Muscle of leg (tissue), 3 donors: ENCODE measurements at regions not wholly inside any gene's neighbourhood (a gene's known extent, or its start where the extent isn't known, plus 50 kb on each side); places are given as distances from the start of the nearest gene placed in this dataset.
A peak's percentile ranks its signal among the peaks of the same experiment; 100 is the strongest.

Experiments
- DNase-seq: peaks from one replicate; pipeline ENCODE4 v3.0.0; 2013
- H3K27ac ChIP-seq: one replicate; pipeline ENCODE4 v1.5.1; 2013; ENCODE audit warnings: mild to moderate bottlenecking, low read length, control low read depth
- H3K27me3 ChIP-seq: one replicate; pipeline ENCODE4 v1.6.1; 2013; ENCODE audit warnings: low read length; ENCODE audit not compliant: control insufficient read depth, insufficient read depth
- H3K36me3 ChIP-seq: one replicate; pipeline ENCODE4 v1.6.1; 2013; ENCODE audit warnings: low read length; ENCODE audit not compliant: control insufficient read depth, insufficient read depth
- H3K4me1 ChIP-seq: one replicate; pipeline ENCODE4 v1.6.1; 2013; ENCODE audit warnings: low read length; ENCODE audit not compliant: control insufficient read depth, insufficient read depth
- H3K4me3 ChIP-seq: one replicate; pipeline ENCODE4 v1.5.1; 2013; ENCODE audit warnings: low read length, control low read depth
- H3K9me3 ChIP-seq: replicated peaks from 2 replicates; pipeline ENCODE4 v1.6.1; 2013; ENCODE audit warnings: low read depth, low read length; ENCODE audit not compliant: control insufficient read depth
- WGBS: methylation state at CpG from one replicate; pipeline ENCODE4 v1.1.5; 2013; ENCODE audit warnings: missing lambda C conversion rate; ENCODE audit not compliant: insufficient coverage; 5-methylcytosine and 5-hydroxymethylcytosine counted together

DNA sequence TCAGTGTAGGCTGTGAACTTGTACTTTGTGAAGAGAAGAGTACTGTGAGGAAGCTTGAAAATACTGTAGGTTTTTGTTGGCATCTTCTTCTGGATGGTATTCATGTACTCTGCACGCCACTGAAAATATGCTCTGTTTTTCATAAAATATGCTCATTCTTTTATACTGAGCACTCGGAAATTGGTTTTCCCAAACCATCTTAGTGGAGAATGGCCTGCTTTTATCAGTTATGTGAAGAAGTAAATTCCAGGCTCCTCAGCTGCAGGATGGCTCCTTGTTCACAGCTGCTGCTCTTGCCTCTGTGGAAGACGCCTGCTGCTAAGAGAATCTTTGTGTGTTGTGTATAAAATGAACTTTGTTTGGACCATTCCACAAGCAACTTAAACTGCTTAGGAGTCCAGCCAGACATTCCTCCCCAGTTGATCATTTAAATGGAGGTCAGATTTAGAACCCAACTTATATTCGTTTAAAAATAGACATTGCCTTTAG, 443.5 kb upstream of the RGS6 start:
- peak overlapping the region; percentile 78 for H3K27ac ChIP-seq
- H3K27me3 ChIP-seq, result no peaks in the 10 kb centered on the region
- DNase-seq, result peak; percentile 92
- WGBS, result no CpG with 5 or more reads among the region's 4 CpGs
- no peaks in the 10 kb centered on the region for H3K9me3 ChIP-seq
- peaks cover 4% of the 10 kb centered on the region for H3K4me1 ChIP-seq
- no peaks in the 10 kb centered on the region for H3K36me3 ChIP-seq
- no peak overlapping the region for H3K4me3 ChIP-seq

DNA sequence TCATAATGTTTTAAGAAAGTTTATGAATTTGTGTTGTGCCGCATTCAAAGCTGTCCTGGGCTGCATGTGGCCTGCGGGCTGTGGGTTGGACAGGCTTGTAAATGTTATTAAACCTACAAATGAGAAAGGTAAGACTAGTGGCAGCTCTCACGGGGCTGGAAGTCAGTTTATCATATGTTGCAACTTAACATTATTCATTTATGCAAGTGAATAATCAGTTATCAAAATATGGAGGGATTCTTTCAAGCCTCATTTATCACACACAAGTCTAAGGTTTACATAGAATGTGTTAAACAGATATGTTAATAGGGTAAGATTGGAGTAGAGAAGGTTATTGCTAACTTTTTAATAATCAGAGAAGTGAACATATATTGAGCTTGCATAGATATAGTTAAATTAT, 442.5 kb upstream of the RGS6 start:
- Histone ChIP-seq H3K9me3 (no peaks in the 10 kb centered on the region), H3K4me3 (no peak overlapping the region), H3K27me3 (no peaks in the 10 kb centered on the region), H3K4me1 (peaks cover 4% of the 10 kb centered on the region), H3K36me3 (no peaks in the 10 kb centered on the region), H3K27ac (no peak overlapping the region)
- no peak for DNase-seq
- no CpG with 5 or more reads among the region's 3 CpGs for WGBS

DNA sequence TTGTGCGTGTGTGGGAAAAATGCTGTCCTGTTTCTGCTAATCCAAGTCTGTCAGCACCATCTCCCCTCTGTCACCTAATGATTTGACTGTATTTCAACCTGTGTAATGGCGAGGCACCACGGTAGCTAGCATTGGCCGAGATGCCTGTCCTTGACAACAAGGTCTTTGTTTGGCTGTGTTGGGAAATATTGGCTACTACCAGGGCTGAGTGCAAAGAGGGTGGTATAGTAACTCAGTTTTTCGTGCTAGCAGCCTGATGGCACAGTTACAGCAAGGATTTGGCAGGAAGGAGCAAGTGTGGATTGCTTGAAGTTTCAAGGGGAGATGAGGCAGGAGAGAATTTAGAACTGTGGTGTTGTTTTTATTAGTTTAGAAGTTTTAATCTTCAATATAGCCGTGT, 440.3 kb upstream of the RGS6 start:
- Histone ChIP-seq H3K27ac (no peak overlapping the region), H3K4me3 (no peak overlapping the region), H3K4me1 (peaks cover 4% of the 10 kb centered on the region), H3K27me3 (no peaks in the 10 kb centered on the region), H3K9me3 (no peaks in the 10 kb centered on the region), H3K36me3 (no peaks in the 10 kb centered on the region)
- WGBS, result 0% methylated on average over 1 of the region's 6 CpGs
- peak; percentile 58 for DNase-seq

DNA sequence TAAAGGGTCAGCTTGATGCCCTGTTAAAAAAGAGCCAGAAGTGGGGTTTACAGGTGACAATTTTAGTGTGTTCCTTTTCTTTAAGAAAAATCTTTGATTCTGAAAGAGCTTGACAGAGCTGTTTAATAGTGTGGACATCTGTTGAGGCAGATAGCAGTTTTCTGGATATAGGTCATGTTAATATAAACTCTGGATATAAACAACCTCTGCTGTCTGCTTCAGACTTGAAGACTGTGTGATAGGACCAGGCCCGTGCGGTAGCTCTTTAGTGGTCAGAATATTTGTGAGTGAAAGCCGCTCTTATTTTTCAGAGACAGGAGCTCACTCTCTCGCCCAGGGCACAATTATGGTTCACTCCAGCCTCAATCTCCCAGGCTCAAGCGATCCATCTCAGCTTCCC, 439.9 kb upstream of the RGS6 start:
- WGBS, result 42% methylated on average over 2 of the region's 5 CpGs
- H3K27me3 ChIP-seq, result no peaks in the 10 kb centered on the region
- H3K4me3 ChIP-seq, result no peak overlapping the region

DNA sequence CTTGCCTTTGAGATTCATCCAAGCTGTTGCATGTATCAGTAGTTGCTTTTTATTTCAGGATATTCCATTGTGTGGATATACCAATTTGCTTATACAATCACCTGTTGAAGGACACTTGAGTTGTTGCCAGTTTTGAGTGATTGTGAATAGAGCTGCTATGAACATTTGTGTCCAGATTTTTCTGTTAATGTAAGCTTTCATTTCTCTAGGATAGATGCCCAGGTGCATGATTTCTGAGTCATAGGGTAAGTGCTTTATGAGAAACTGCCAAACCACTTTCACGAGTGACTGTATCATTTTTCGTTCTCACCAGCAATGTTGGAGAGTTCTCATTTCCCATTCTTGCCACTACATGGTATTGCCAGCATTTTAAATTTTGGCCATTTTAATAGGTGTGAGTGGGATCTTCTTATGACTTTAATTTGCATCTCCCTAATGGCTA, 434.6 kb upstream of the RGS6 start:
- Histone ChIP-seq H3K4me1 (no peaks in the 10 kb centered on the region), H3K9me3 (no peaks in the 10 kb centered on the region), H3K36me3 (no peaks in the 10 kb centered on the region), H3K27ac (peak overlapping the region; percentile 71), H3K4me3 (no peak overlapping the region), H3K27me3 (no peaks in the 10 kb centered on the region)
- peak; percentile 83 for DNase-seq
- no CpG with 5 or more reads among the region's 2 CpGs for WGBS

More for the DNA sequence above, 439.9 kb upstream of the RGS6 start:
- Histone ChIP-seq H3K9me3 (no peaks in the 10 kb centered on the region), H3K36me3 (no peaks in the 10 kb centered on the region), H3K27ac (no peak overlapping the region), H3K4me1 (peaks cover 4% of the 10 kb centered on the region)
- DNase-seq, result no peak

DNA sequence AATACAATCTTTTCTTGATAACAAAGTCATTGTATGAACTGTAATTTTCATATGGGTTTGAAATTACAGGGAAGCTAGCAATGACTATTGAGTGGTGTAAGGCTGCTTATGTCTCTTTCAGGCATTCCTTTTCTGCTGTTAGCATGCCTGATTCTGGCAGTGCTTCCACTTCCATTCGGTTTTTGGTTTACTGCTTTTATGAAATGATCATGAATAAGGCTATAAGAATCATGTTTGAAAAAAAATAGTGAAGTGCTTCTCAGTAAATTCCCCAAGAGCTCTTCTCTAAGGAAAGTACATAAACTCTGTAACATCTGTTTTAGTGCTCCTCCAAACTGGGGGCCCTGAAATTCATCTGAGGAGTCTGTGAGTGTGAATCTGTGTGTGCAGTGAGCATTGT, 434.0 kb upstream of the RGS6 start:
- WGBS, result no CpG with 5 or more reads among the region's 1 CpG
- Histone ChIP-seq H3K4me3 (no peak overlapping the region), H3K27me3 (no peaks in the 10 kb centered on the region), H3K27ac (peak overlapping the region; percentile 71), H3K9me3 (no peaks in the 10 kb centered on the region), H3K36me3 (no peaks in the 10 kb centered on the region), H3K4me1 (no peaks in the 10 kb centered on the region)
- peak; percentile 94 for DNase-seq

DNA sequence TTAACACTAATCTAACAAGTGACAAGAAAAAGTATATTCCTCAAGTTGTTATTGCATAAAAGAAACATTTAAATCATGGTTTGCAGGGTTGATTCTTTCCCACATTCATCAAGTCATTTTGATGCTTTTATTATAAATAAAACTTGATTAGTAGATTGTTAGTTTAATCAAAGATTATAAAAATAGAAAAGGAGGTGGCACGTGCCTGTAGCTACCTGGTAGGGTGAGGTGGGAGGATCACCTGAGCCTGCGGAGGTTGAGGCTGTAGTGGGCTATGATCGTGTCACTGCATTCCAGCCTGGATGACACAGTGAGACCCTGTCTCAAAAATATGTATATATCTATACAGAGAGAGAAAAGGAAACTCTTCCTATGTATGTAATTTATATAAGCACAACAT, 433.2 kb upstream of the RGS6 start:
- DNase-seq, result no peak
- Histone ChIP-seq H3K4me3 (no peak overlapping the region), H3K27ac (no peak overlapping the region), H3K4me1 (no peaks in the 10 kb centered on the region), H3K27me3 (no peaks in the 10 kb centered on the region), H3K9me3 (no peaks in the 10 kb centered on the region), H3K36me3 (no peaks in the 10 kb centered on the region)
- no CpG with 5 or more reads among the region's 3 CpGs for WGBS

DNA sequence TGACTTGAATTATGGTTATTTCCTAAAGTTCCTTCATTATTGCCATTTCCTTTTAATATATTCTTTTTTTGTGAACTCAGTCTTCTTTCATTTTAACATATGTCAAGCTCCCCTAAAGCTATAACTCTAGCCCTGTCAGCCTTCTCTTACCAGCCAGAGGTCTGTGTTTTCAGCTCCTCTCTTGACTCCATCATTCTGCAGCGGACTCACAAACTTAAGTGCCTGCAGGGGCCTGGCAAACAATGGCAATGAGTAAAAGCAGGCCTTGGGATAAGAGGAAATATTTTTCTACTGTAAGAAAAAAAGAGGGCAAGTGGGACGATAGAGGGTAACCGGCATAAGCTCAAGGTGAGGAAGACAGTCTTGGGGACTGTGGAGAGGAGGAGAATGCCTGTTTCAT, 424.5 kb upstream of the RGS6 start:
- H3K27me3 ChIP-seq, result no peaks in the 10 kb centered on the region
- no peak for DNase-seq
- no peak overlapping the region for H3K27ac ChIP-seq
- 63% methylated on average over 2 of the region's 3 CpGs for WGBS
- no peaks in the 10 kb centered on the region for H3K4me1 ChIP-seq
- no peaks in the 10 kb centered on the region for H3K9me3 ChIP-seq
- no peaks in the 10 kb centered on the region for H3K36me3 ChIP-seq
- H3K4me3 ChIP-seq, result no peak overlapping the region

DNA sequence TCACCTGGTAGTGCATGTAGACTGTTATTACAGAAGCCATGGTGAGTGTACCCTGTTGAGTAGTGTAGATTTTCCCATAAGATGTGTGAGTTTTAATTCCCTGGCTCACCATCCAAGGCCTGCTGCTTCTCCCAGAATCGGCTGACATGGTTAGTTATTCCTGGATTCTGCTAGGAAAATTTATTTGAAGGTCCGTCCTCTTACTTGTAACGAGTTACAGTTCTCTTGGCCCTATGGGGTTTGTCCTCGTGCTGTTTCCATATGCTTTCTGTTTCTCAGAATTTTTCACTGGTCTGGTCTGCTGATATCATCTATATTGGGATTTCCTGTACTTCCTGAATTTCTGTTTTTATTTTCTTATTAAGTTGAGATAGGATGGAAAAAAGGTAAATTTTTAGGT, 423.3 kb upstream of the RGS6 start:
- peak overlapping the region; percentile 81 for H3K27ac ChIP-seq
- H3K9me3 ChIP-seq, result no peaks in the 10 kb centered on the region
- H3K4me1 ChIP-seq, result no peaks in the 10 kb centered on the region
- WGBS, result no CpG with 5 or more reads among the region's 4 CpGs
- no peaks in the 10 kb centered on the region for H3K27me3 ChIP-seq
- DNase-seq, result peak; percentile 90
- H3K36me3 ChIP-seq, result no peaks in the 10 kb centered on the region
- no peak overlapping the region for H3K4me3 ChIP-seq

DNA sequence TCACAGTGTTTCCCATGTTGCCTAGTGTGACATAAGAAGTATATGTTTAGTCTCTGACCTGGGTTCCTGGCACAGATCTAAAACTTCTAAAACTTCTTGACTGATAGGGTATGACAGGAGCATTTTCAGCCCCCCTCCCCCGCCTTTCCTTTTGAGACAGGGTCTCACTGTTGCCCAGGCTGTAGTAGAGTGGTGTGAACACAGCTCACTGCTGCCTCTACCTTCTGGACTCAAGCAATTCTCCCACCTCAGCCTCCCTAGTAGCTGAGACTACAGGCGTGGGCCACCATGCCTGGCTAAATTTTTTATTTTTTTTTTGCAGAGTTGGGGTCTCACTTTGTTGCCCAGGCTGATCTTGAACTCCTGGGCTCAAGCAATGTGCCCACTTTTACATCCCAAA, 421.1 kb upstream of the RGS6 start:
- WGBS, result no CpG with 5 or more reads among the region's 2 CpGs
- Histone ChIP-seq H3K4me1 (no peaks in the 10 kb centered on the region), H3K27me3 (no peaks in the 10 kb centered on the region), H3K27ac (no peak overlapping the region), H3K4me3 (no peak overlapping the region), H3K9me3 (no peaks in the 10 kb centered on the region), H3K36me3 (no peaks in the 10 kb centered on the region)
- DNase-seq, result no peak
